H9 (cell line): ENCODE measurements at regions not wholly inside any gene's neighbourhood (a gene's known extent, or its start where the extent isn't known, plus 50 kb on each side); places are given as distances from the start of the nearest gene placed in this dataset.

Source experiments
- DNase-seq: peaks from one replicate; pipeline ENCODE4 v3.0.0-alpha.2; 2017
- H2AFZ ChIP-seq: one replicate; pipeline ENCODE4 v1.6.1; 2013; ENCODE audit warnings: mild to moderate bottlenecking, low read length, control low read depth, moderate library complexity
- H2AK5ac ChIP-seq: 2 replicates; pipeline ENCODE4 v1.6.1; 2013; ENCODE audit warnings: low read length, control low read depth, mixed read lengths; ENCODE audit not compliant: insufficient read length
- H2BK120ac ChIP-seq: one replicate; pipeline ENCODE4 v1.6.1; 2013; ENCODE audit warnings: low read depth, mild to moderate bottlenecking, low read length, control low read depth, inconsistent platforms; ENCODE audit not compliant: poor library complexity, severe bottlenecking
- H2BK12ac ChIP-seq: 2 replicates; pipeline ENCODE4 v1.6.1; 2013; ENCODE audit warnings: low read length, control low read depth, mixed read lengths, low read depth; ENCODE audit not compliant: insufficient read length
- H2BK15ac ChIP-seq: 2 replicates; pipeline ENCODE4 v1.6.1; 2013; ENCODE audit warnings: low read depth, low read length, control low read depth
- H2BK20ac ChIP-seq: one replicate; pipeline ENCODE4 v1.6.1; 2013; ENCODE audit warnings: low read depth, mild to moderate bottlenecking, low read length, control low read depth, inconsistent platforms; ENCODE audit not compliant: poor library complexity, severe bottlenecking
- H2BK5ac ChIP-seq: 2 replicates; pipeline ENCODE4 v1.6.1; 2013; ENCODE audit warnings: low read length, control low read depth, mixed read lengths; ENCODE audit not compliant: insufficient read length
- H3K14ac ChIP-seq: 2 replicates; pipeline ENCODE4 v1.6.1; 2013; ENCODE audit warnings: low read length, control low read depth; ENCODE audit not compliant: insufficient read depth
- H3K18ac ChIP-seq: 2 replicates; pipeline ENCODE4 v1.6.1; 2013; ENCODE audit warnings: low read depth, mild to moderate bottlenecking, mixed read lengths, low read length, control low read depth; ENCODE audit not compliant: insufficient read length
- H3K23ac ChIP-seq: 2 replicates; pipeline ENCODE4 v1.6.1; 2013; ENCODE audit warnings: low read length, control low read depth, mixed read lengths, low read depth; ENCODE audit not compliant: insufficient read length
- H3K23me2 ChIP-seq: 2 replicates; pipeline ENCODE4 v1.6.1; 2013; ENCODE audit warnings: low read depth, mild to moderate bottlenecking, mixed read lengths, low read length, control low read depth; ENCODE audit not compliant: insufficient read length, poor library complexity, severe bottlenecking
- H3K27ac ChIP-seq: 2 replicates; pipeline ENCODE4 v1.5.1; 2013; ENCODE audit warnings: low read length, control low read depth, mixed read lengths, low read depth; ENCODE audit not compliant: insufficient read length
- H3K27me3 ChIP-seq: 2 replicates; pipeline ENCODE4 v1.6.1; 2013; ENCODE audit warnings: low read length, control low read depth, inconsistent platforms; ENCODE audit not compliant: insufficient read depth
- H3K4ac ChIP-seq: 2 replicates; pipeline ENCODE4 v1.6.1; 2013; ENCODE audit warnings: low read depth, mild to moderate bottlenecking, control low read depth, inconsistent platforms, low read length, moderate library complexity
- H3K4me1 ChIP-seq: 2 replicates; pipeline ENCODE4 v1.6.1; 2013; ENCODE audit warnings: low read length, control low read depth, inconsistent platforms; ENCODE audit not compliant: insufficient read depth
- H3K4me2 ChIP-seq: 2 replicates; pipeline ENCODE4 v1.6.1; 2013; ENCODE audit warnings: low read length, control low read depth, mixed read lengths; ENCODE audit not compliant: insufficient read length, insufficient read depth
- H3K56ac ChIP-seq: 2 replicates; pipeline ENCODE4 v1.6.1; 2013; ENCODE audit warnings: low read depth, mild to moderate bottlenecking, mixed read lengths, low read length, control low read depth; ENCODE audit not compliant: insufficient read length
- H3K79me1 ChIP-seq: 2 replicates; pipeline ENCODE4 v1.6.1; 2013; ENCODE audit warnings: low read depth, mild to moderate bottlenecking, moderate library complexity, low read length, control low read depth, inconsistent platforms; ENCODE audit not compliant: insufficient read depth, poor library complexity, severe bottlenecking
- H3K79me2 ChIP-seq: 2 replicates; pipeline ENCODE4 v1.6.1; 2013; ENCODE audit warnings: low read length, control low read depth, inconsistent platforms; ENCODE audit not compliant: insufficient read depth
- H3K9ac ChIP-seq: 2 replicates; pipeline ENCODE4 v1.6.1; 2013; ENCODE audit warnings: low read length, control low read depth, mixed read lengths; ENCODE audit not compliant: insufficient read length; ENCODE audit errors: extremely low read depth
- H3K9me3 ChIP-seq: one replicate; pipeline ENCODE4 v1.6.1; 2013; ENCODE audit warnings: low read depth, low read length, inconsistent platforms; ENCODE audit not compliant: control insufficient read depth
- H3T11ph ChIP-seq: one replicate; pipeline ENCODE4 v1.6.1; 2013; ENCODE audit warnings: mild to moderate bottlenecking, low read length, control low read depth, inconsistent platforms
- H4K20me1 ChIP-seq: one replicate; pipeline ENCODE4 v1.6.1; 2013; ENCODE audit not compliant: control insufficient read depth, insufficient read length, insufficient read depth
- H4K5ac ChIP-seq: 2 replicates; pipeline ENCODE4 v1.6.1; 2013; ENCODE audit warnings: low read depth, mild to moderate bottlenecking, mixed read lengths, low read length, control low read depth; ENCODE audit not compliant: insufficient read length
- H4K8ac ChIP-seq: replicated peaks from 2 replicates; pipeline ENCODE4 v1.6.1; 2013; ENCODE audit warnings: low read length, control low read depth, mixed read lengths, low read depth; ENCODE audit not compliant: insufficient read length
- H4K91ac ChIP-seq: 2 replicates; pipeline ENCODE4 v1.6.1; 2013; ENCODE audit warnings: low read depth, mild to moderate bottlenecking, moderate library complexity, mixed read lengths, low read length, control low read depth; ENCODE audit not compliant: insufficient read length
- H3K27ac Mint-ChIP-seq, 3 experiments: 2 replicates in 2 of 3; 3 replicates in 1 of 3; pipeline ENCODE4 v1.8.0; 2020 to 2021; ENCODE audit warnings: mixed read lengths in 3 of 3, mild to moderate bottlenecking in 1 of 3, moderate library complexity in 1 of 3
- H3K27me3 Mint-ChIP-seq: 2 replicates; pipeline ENCODE4 v1.8.0; 2021; ENCODE audit warnings: low read depth, mild to moderate bottlenecking, moderate library complexity, mixed read lengths
- H3K36me3 Mint-ChIP-seq, 3 experiments: 2 replicates in 2 of 3; 3 replicates in 1 of 3; pipeline ENCODE4 v1.8.0; 2020 to 2021; ENCODE audit warnings: low read depth in 3 of 3, mixed read lengths in 3 of 3; ENCODE audit not compliant: insufficient read depth in 1 of 3
- H3K4me1 Mint-ChIP-seq, 2 experiments: 2 replicates each; pipeline ENCODE4 v1.8.0; 2020; ENCODE audit warnings: mixed read lengths in 2 of 2
- H3K4me3 Mint-ChIP-seq, 2 experiments: 2 replicates in 1 of 2; 3 replicates in 1 of 2; pipeline ENCODE4 v1.8.0; 2020 to 2021; ENCODE audit warnings: mild to moderate bottlenecking in 2 of 2, mixed read lengths in 2 of 2, moderate library complexity in 1 of 2
- H3K9me3 Mint-ChIP-seq, 2 experiments: 2 replicates in 1 of 2; 3 replicates in 1 of 2; pipeline ENCODE4 v1.8.0; 2020; ENCODE audit warnings: mild to moderate bottlenecking in 2 of 2, mixed read lengths in 2 of 2, moderate library complexity in 1 of 2
- CTCF ChIP-seq: fragments of 200-600 bp; sonication (generic); conservative IDR thresholded peaks from 3 replicates; pipeline ENCODE4 v1.8.0; 2021; ENCODE audit warnings: antibody characterized with exemption, mild to moderate bottlenecking
- WGBS: extraction: QIAGEN DNeasy Blood & Tissue Kit; methylation state at CpG from one replicate; pipeline ENCODE4 v1.1.7; 2013; ENCODE audit warnings: missing lambda C conversion rate, low lambda C conversion rate, mixed read lengths; ENCODE audit not compliant: insufficient read length; ENCODE audit errors: extremely low coverage; 5-methylcytosine and 5-hydroxymethylcytosine counted together

- Histone ChIP-seq H2AFZ (no peak overlapping the region), H3K9me3 (no peaks in the 10 kb centered on the region), H3K27ac (no peak overlapping the region), H3K23ac (no peak overlapping the region), H3K14ac (no peak overlapping the region), H4K5ac (no peak overlapping the region), H3K4me1 (no peaks in the 10 kb centered on the region), H2BK5ac (no peak overlapping the region), H2BK20ac (no peak overlapping the region), H3K79me2 (no peaks in the 10 kb centered on the region), H3K18ac (no peak overlapping the region), H2BK120ac (no peak overlapping the region), H2BK15ac (no peak overlapping the region), H4K20me1 (no peaks in the 10 kb centered on the region), H3K56ac (no peak overlapping the region), H4K91ac (no peak overlapping the region), H3T11ph (no peak overlapping the region), H3K23me2 (no peaks in the 10 kb centered on the region), H4K8ac (no peak overlapping the region), H3K27me3 (no peaks in the 10 kb centered on the region), H3K79me1 (no peaks in the 10 kb centered on the region), H3K4me2 (no peak overlapping the region), H2BK12ac (no peak overlapping the region), H3K9ac (no peak overlapping the region), H3K4ac (no peak overlapping the region), H2AK5ac (no peak overlapping the region)
- no peak for DNase-seq
- peaks cover 14 to 17% of the 10 kb centered on the region in 2 experiments for H3K9me3 Mint-ChIP-seq
- H3K4me3 Mint-ChIP-seq = no peak overlapping the region
- no CpG with 5 or more reads among the region's 3 CpGs for WGBS
- TF ChIP-seq CTCF = no peak
- no peaks in the 10 kb centered on the region for H3K27me3 Mint-ChIP-seq
- H3K27ac Mint-ChIP-seq = no peak overlapping the region
- H3K4me1 Mint-ChIP-seq = peaks cover 13 to 18% of the 10 kb centered on the region in 2 experiments
- peaks cover 2 to 28% (median 7%) of the 10 kb centered on the region in 3 experiments; a peak in 6 of 7 replicates for H3K36me3 Mint-ChIP-seq
Measured at GRCh38 chr2:195118276-195118675, 538.8 kb upstream of the SLC39A10 start.
